ENCODE measurements at regions not wholly inside any gene's neighbourhood (a gene's known extent, or its start where the extent isn't known, plus 50 kb on each side); places are given as distances from the start of the nearest gene placed in this dataset.

DNA sequence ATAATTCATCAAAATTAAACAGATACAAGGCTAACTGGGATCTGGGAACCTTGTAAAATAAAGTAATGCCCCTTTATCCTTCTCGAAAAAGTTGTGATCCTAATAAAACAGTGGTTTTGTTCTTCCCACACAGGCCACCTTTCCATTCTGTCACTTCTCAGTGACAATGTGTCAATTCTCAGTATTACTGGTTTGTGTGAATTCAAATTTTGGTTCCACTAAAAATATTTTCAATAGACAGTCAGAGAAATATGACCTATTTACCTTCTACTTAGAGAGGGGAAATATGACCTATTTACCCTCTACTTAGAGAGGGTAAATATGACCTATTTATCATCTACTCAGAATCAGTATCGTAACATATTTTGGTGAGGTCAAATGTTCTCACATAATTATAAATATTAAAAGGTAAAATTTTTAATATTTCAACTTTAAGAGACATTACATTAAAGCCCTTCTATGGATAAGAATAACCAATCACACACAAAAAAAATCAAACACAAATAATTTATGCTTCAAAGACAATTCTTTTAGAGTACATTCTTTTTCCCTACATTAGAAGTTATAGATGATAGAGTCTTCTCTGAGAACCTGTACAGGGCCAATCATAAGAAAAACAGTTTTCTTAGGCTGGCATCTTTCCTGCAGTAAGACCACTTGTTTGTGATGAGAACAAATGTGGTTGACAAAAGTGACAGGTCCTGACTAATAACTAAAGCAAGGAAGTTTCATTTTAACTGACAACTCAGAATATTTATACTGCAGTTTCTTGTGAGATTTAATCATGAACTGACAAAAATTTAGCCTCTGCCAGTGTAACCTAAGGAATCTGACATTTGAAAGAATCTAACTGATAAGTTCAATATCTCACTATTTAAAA, 323.3 kb downstream of the DIPK2A start:
- no peak overlapping the region for H3K4me3 ChIP-seq
- intact Hi-C loops (cut with DNase I), result no loop called here
- 74 to 79% methylated on average over 2 of the region's 2 CpGs for WGBS, 2 donors
- no peak for DNase-seq
- H3K27me3 ChIP-seq, result no peaks in the 10 kb centered on the region
- H3K9me3 ChIP-seq, result no peaks in the 10 kb centered on the region
- TF ChIP-seq POLR2A (IDR thresholded peaks at IDR 0.05) (no peak), EP300 (IDR thresholded peaks at IDR 0.05) (no peak), POLR2AphosphoS5 (IDR thresholded peaks at IDR 0.05) (no peak)
- TF ChIP-seq, protein P1, sequence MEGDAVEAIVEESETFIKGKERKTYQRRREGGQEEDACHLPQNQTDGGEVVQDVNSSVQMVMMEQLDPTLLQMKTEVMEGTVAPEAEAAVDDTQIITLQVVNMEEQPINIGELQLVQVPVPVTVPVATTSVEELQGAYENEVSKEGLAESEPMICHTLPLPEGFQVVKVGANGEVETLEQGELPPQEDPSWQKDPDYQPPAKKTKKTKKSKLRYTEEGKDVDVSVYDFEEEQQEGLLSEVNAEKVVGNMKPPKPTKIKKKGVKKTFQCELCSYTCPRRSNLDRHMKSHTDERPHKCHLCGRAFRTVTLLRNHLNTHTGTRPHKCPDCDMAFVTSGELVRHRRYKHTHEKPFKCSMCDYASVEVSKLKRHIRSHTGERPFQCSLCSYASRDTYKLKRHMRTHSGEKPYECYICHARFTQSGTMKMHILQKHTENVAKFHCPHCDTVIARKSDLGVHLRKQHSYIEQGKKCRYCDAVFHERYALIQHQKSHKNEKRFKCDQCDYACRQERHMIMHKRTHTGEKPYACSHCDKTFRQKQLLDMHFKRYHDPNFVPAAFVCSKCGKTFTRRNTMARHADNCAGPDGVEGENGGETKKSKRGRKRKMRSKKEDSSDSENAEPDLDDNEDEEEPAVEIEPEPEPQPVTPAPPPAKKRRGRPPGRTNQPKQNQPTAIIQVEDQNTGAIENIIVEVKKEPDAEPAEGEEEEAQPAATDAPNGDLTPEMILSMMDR (IDR thresholded peaks at IDR 0.05), result no peak
- no peaks in the 10 kb centered on the region for H3K4me1 ChIP-seq
- no peak overlapping the region for H3K27ac ChIP-seq
- no peaks in the 10 kb centered on the region for H3K36me3 ChIP-seq

DNA sequence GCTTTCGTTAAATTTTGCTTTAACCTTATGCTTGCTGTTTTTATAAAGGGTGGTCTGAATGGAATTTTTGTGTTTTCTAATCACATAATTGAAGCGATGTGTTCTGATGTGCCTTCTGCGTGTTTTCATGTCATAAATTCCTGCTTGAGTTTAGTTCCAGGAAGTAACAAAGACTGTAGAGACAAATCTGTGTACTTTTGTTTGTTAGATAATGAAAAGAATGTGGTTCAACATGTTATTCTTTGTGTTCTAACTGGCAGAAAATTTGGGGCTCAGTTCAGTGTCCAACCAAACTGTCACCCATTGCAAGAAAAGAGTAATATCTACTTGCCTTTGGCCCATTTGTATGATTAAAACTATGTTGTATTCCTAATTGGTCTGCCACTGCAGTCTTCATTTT, 324.0 kb downstream of the DIPK2A start:
- no peaks in the 10 kb centered on the region for H3K36me3 ChIP-seq
- H3K4me3 ChIP-seq, result no peak overlapping the region
- no peak overlapping the region for H3K27ac ChIP-seq
- TF ChIP-seq POLR2AphosphoS5 (IDR thresholded peaks at IDR 0.05), result no peak
- TF ChIP-seq, protein P1 (IDR thresholded peaks at IDR 0.05), result no peak
- no peak for TF ChIP-seq POLR2A (IDR thresholded peaks at IDR 0.05)
- TF ChIP-seq EP300 (IDR thresholded peaks at IDR 0.05), result no peak
- 22 to 55% methylated on average over 3 of the region's 3 CpGs for WGBS, 2 donors
- intact Hi-C loops (cut with DNase I), result no loop called here
- DNase-seq, result no peak
- H3K27me3 ChIP-seq, result no peaks in the 10 kb centered on the region
- H3K4me1 ChIP-seq, result no peaks in the 10 kb centered on the region
- no peaks in the 10 kb centered on the region for H3K9me3 ChIP-seq

DNA sequence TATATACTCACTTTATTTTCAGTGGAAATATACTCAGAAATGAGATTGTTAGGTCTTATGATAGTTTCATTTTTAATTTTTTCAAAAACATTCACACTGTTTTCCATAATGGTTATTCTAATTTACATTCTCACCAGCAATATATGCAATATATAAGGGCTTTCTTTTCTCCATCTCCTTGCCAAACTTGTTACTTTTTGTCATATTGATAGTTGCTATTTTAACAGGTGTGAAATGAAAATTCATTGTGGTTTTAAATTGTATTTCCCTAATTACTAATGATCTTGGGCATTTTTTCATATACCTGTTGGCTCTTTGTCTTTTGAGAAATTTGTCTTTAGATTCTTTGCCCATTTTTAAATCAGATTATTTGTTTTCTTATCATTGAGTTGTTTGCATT, 325.2 kb downstream of the DIPK2A start:
- no peak for DNase-seq
- Histone ChIP-seq H3K9me3 (peaks cover 0 to 2% (median 0%) of the 10 kb centered on the region in 4 donors), H3K4me1 (no peaks in the 10 kb centered on the region), H3K27ac (no peak overlapping the region), H3K4me3 (no peak overlapping the region), H3K27me3 (no peaks in the 10 kb centered on the region), H3K36me3 (no peaks in the 10 kb centered on the region)
- intact Hi-C loops (cut with DNase I), result no loop called here
- TF ChIP-seq EP300 (IDR thresholded peaks at IDR 0.05) (no peak), POLR2AphosphoS5 (IDR thresholded peaks at IDR 0.05) (no peak), POLR2A (IDR thresholded peaks at IDR 0.05) (no peak)
- TF ChIP-seq, protein P1 (IDR thresholded peaks at IDR 0.05), result no peak

DNA sequence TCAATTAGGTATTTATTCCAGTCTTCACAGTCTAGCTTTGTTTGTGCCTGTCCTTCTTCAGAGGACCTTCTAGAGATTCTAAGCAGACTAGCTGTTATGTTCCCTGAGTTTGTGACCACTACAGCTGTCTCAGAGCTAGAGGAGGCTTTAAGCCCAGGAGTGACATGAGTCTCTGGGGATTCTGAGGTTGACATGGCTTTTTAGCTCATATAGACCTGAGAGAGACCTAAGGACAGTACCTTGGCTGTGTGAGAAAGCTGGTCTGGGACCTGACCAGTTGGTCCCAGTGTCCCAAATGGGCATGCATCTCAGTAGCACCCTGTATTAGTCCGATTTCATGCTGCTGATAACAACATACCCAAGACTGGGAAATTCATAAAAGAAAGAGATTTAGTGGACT, 330.2 kb downstream of the DIPK2A start:
- 39 to 75% methylated on average over 1 of the region's 1 CpG for WGBS, 2 donors
- peaks cover 0 to 2% (median 0%) of the 10 kb centered on the region in 4 donors for H3K9me3 ChIP-seq
- H3K27me3 ChIP-seq, result no peaks in the 10 kb centered on the region
- TF ChIP-seq POLR2AphosphoS5 (IDR thresholded peaks at IDR 0.05) (no peak), POLR2A (IDR thresholded peaks at IDR 0.05) (no peak), EP300 (IDR thresholded peaks at IDR 0.05) (no peak)
- TF ChIP-seq, protein P1 (IDR thresholded peaks at IDR 0.05), result no peak
- H3K36me3 ChIP-seq, result no peaks in the 10 kb centered on the region
- H3K4me3 ChIP-seq, result no peak overlapping the region
- no peak overlapping the region for H3K27ac ChIP-seq
- intact Hi-C loops (cut with DNase I), result no loop called here
- no peak for DNase-seq
- H3K4me1 ChIP-seq, result no peaks in the 10 kb centered on the region

Measured in sigmoid colon (tissue), 6 donors.